ENCODE measurements at regions not wholly inside any gene's neighbourhood (a gene's known extent, or its start where the extent isn't known, plus 50 kb on each side); places are given as distances from the start of the nearest gene placed in this dataset.
"Not testable (repeated sequence)": the region's sequence is repeated elsewhere in the genome, so short reads cannot be mapped to it uniquely, and the experiment has no call there.

DNA sequence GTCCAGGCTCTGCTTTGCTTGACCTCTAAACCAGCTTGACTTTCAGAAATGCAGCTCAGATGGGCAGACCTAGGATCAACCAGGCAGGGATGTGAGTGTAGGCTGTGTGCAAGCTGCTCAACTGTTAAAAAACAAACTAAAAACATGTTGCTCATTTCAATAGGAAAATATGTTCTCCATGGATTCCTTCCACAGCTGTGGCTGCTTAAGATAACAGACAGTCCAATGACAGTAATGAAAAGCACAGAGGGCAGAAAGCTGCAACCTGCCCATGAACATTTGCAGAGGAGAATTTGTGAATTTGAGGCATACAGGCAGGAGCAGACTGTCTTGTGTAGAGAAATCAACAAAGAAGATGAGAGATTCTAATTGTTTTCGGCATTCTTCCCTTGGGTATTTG, 534.2 kb downstream of the CCSER2 start:
- no peak for ATAC-seq
- H3K4me1 ChIP-seq = no peaks in the 10 kb centered on the region
- intact Hi-C loops (cut with DNase I) = no loop called here
- TF ChIP-seq, protein P1, sequence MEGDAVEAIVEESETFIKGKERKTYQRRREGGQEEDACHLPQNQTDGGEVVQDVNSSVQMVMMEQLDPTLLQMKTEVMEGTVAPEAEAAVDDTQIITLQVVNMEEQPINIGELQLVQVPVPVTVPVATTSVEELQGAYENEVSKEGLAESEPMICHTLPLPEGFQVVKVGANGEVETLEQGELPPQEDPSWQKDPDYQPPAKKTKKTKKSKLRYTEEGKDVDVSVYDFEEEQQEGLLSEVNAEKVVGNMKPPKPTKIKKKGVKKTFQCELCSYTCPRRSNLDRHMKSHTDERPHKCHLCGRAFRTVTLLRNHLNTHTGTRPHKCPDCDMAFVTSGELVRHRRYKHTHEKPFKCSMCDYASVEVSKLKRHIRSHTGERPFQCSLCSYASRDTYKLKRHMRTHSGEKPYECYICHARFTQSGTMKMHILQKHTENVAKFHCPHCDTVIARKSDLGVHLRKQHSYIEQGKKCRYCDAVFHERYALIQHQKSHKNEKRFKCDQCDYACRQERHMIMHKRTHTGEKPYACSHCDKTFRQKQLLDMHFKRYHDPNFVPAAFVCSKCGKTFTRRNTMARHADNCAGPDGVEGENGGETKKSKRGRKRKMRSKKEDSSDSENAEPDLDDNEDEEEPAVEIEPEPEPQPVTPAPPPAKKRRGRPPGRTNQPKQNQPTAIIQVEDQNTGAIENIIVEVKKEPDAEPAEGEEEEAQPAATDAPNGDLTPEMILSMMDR (IDR thresholded peaks at IDR 0.05) = no peak
- WGBS, 3 donors = 73 to 82% (median 80%) methylated on average over 1 of the region's 1 CpG
- peaks cover 0 to 2% (median 0%) of the 10 kb centered on the region in 3 donors for H3K27me3 ChIP-seq (ENCODE audit: insufficient read depth in 3 of 3, low read length in 2 of 3)
- DNase-seq = no peak
- no peaks in the 10 kb centered on the region for H3K9me3 ChIP-seq
- H3K36me3 ChIP-seq (ENCODE audit: insufficient read depth in 1 of 2, low read depth in 1 of 2) = no peaks in the 10 kb centered on the region
- H3K27ac ChIP-seq = no peak overlapping the region
- no peak overlapping the region for H3K4me3 ChIP-seq

GRCh38 chr10:84863675-84864074, 535.3 kb downstream of the CCSER2 start:
- DNase-seq (no peak), ATAC-seq (no peak)
- Histone ChIP-seq H3K27ac (no peak overlapping the region), H3K4me1 (no peaks in the 10 kb centered on the region), H3K36me3 (ENCODE audit: insufficient read depth in 1 of 2, low read depth in 1 of 2) (no peaks in the 10 kb centered on the region), H3K4me3 (no peak overlapping the region), H3K27me3 (ENCODE audit: insufficient read depth in 3 of 3, low read length in 2 of 3) (peaks cover 0 to 2% (median 0%) of the 10 kb centered on the region in 3 donors), H3K9me3 (no peaks in the 10 kb centered on the region)
- 76 to 93% (median 90%) methylated on average over 2 of the region's 2 CpGs for WGBS, 3 donors
- TF ChIP-seq, protein P1 (IDR thresholded peaks at IDR 0.05) = no peak
- intact Hi-C loops (cut with DNase I) = no loop called here

DNA sequence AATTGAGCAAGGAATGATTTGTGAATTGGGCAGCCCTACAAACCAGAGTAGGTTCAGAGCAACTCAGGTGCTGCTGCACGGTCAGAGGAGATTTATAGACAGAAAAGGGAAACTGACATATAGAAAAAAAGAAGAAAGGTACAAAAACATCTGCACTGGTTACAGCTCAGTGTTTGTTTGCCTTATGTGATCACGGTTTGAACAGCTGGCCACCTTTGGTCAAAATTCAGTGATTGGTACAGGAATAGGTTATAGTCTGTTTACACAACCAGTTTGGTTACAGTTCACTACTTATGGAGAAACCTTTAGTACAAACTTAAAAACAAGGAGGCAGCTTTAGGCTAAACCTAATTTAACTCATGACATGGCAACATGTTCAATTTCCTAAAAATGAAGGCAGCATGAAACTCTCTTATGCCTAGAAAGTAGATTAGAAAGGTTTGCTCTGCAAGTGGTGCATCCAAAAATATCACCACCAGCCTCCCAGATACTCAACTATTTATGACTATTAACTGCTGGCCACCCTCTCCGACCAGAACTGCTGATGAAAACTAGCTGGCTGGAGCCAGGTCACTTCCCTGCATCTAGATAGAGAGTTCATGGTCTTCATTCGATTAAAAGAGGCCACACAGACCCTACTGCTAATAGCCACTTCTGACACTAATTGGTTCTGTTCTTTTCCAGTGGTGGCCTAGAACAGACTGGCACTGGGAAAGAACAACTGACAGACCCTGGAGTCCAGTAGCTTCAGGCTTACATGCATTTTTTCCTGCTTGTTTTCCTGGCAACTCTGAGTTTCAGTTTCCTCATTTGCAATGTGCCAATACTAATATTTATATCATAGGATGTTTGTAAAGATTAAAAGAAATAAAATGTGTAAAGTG, 548.0 kb downstream of the CCSER2 start:
- intact Hi-C loops (cut with DNase I) = no loop called here
- 28 to 40% (median 35%) methylated on average over 4 of the region's 4 CpGs for WGBS, 3 donors
- DNase-seq (no peak), ATAC-seq (no peak)
- TF ChIP-seq, protein P1 (IDR thresholded peaks at IDR 0.05) = no peak
- no peaks in the 10 kb centered on the region for H3K9me3 ChIP-seq
- no peak overlapping the region for H3K4me3 ChIP-seq
- no peaks in the 10 kb centered on the region for H3K4me1 ChIP-seq
- no peaks in the 10 kb centered on the region for H3K27me3 ChIP-seq (ENCODE audit: insufficient read depth in 3 of 3, low read length in 2 of 3)
- H3K36me3 ChIP-seq (ENCODE audit: insufficient read depth in 1 of 2, low read depth in 1 of 2) = no peaks in the 10 kb centered on the region
- H3K27ac ChIP-seq = no peak overlapping the region

- WGBS, 3 donors = 75 to 79% (median 76%) methylated on average over 2 of the region's 2 CpGs
Measured at GRCh38 chr10:84879991-84880390, 551.6 kb downstream of the CCSER2 start.

DNA sequence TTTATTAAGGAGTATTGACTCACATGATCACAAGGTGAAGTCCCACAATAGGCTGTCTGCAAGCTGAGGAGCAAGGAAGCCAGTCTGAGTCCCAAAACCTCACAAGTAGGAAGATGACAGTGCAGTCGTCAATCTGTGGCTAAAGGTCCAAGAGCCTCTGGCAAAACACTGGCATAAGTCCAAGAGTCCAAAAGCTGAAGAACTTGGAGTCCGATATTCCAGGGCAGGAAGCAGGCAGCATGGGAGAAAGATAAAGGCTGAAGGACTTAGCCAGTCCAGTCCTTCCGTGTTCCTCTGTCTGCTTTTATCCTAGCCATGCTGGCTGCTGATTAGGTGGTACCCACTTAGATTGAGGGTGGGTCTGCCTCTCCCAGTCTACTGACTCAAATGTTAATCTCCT, 553.3 kb downstream of the CCSER2 start:
- 82 to 87% (median 84%) methylated on average over 3 of the region's 3 CpGs for WGBS, 3 donors
- H3K4me1 ChIP-seq; intact Hi-C loops (cut with DNase I); DNase-seq; H3K9me3 ChIP-seq; H3K27ac ChIP-seq; ATAC-seq; H3K27me3 ChIP-seq (ENCODE audit: insufficient read depth in 3 of 3, low read length in 2 of 3); H3K4me3 ChIP-seq; H3K36me3 ChIP-seq (ENCODE audit: insufficient read depth in 1 of 2, low read depth in 1 of 2): not testable (repeated sequence)

More at GRCh38 chr10:84879991-84880390, 551.6 kb downstream of the CCSER2 start:
- TF ChIP-seq, protein P1 (IDR thresholded peaks at IDR 0.05) = no peak
- intact Hi-C loops (cut with DNase I) = no loop called here
- H3K4me3 ChIP-seq = no peak overlapping the region
- no peak overlapping the region for H3K27ac ChIP-seq
- H3K4me1 ChIP-seq = no peaks in the 10 kb centered on the region
- ATAC-seq = no peak
- no peaks in the 10 kb centered on the region for H3K9me3 ChIP-seq
- H3K27me3 ChIP-seq (ENCODE audit: insufficient read depth in 3 of 3, low read length in 2 of 3) = no peaks in the 10 kb centered on the region
- H3K36me3 ChIP-seq (ENCODE audit: insufficient read depth in 1 of 2, low read depth in 1 of 2) = no peaks in the 10 kb centered on the region
- no peak for DNase-seq

Data from psoas muscle (tissue), 7 donors.